H1 (cell line): ENCODE measurements at regions not wholly inside any gene's neighbourhood (a gene's known extent, or its start where the extent isn't known, plus 50 kb on each side); places are given as distances from the start of the nearest gene placed in this dataset.

Source experiments
- CEBPB ChIP-seq: IDR thresholded peaks from 2 replicates; pipeline ENCODE4 v1.6.1; 2012; ENCODE audit warnings: low read depth, low read length
- CHD1 ChIP-seq: IDR thresholded peaks from 2 replicates; pipeline ENCODE4 v1.6.1; 2012; ENCODE audit warnings: low read depth, low read length, improper control_type of control experiment
- FOSL1 ChIP-seq: IDR thresholded peaks from 2 replicates; pipeline ENCODE4 v1.6.1; 2011; ENCODE audit warnings: mild to moderate bottlenecking, low read depth, low read length, moderate library complexity; ENCODE audit not compliant: insufficient read depth
- SUZ12 ChIP-seq: fragments of 200-600 bp; sonication (generic); IDR thresholded peaks from 2 replicates; pipeline ENCODE4 v1.6.1; 2012; ENCODE audit warnings: mild to moderate bottlenecking, inconsistent platforms, low read length, moderate library complexity, mixed read lengths
- TAF1 ChIP-seq: IDR thresholded peaks from 2 replicates; pipeline ENCODE4 v1.6.1; 2011; ENCODE audit warnings: mild to moderate bottlenecking, low read depth, low read length
- TEAD4 ChIP-seq: IDR thresholded peaks from 2 replicates; pipeline ENCODE4 v1.6.1; 2012; ENCODE audit warnings: low read depth, low read length, inconsistent platforms, mixed read lengths

DNA sequence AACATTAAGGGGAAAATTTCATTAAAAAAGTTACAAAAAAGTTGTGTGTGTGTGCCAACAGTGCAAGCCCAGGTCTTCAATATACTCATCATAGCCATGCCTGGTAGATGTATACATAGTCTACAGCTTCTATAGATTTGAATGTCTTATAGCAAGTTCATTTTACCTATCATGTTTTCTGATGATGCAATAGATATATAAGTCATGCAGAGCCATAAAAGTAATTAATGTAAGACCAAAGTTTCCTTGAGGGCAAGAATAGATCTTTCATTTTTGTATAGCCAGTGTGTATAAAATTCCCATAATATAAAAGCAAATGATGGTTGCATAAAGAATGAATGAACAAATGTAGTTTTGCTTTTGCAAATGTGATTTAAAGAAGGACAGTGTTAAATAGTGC is 1138.4 kb downstream of the TBL1XR1 start (continued):
- no peak for TF ChIP-seq FOSL1
- no peak for TF ChIP-seq TAF1
- no peak for TF ChIP-seq SUZ12
- TF ChIP-seq TEAD4, result no peak
- TF ChIP-seq CEBPB, result no peak
- TF ChIP-seq CHD1, result no peak
